HG02642 (cell line): ENCODE measurements at regions not wholly inside any gene's neighbourhood (a gene's known extent, or its start where the extent isn't known, plus 50 kb on each side); places are given as distances from the start of the nearest gene placed in this dataset.

Experiments used
- ATAC-seq: cut with Tn5 transposase; IDR thresholded peaks from one replicate; pipeline ENCODE4 v1.9.1; 2021; ENCODE audit warnings: mild to moderate bottlenecking; ENCODE audit not compliant: unreplicated experiment, poor library complexity

- ATAC-seq: no peak
These were observed 130.6 kb upstream of the SALL3 start for GRCh38 chr18:78849046-78849445.

- ATAC-seq: no peak
These were observed 130.2 kb upstream of the SALL3 start for GRCh38 chr18:78849458-78849857.

GRCh38 chr18:78853341-78853740 is 126.3 kb upstream of the SALL3 start:
- no peak for ATAC-seq

- ATAC-seq: no peak
These were observed 124.4 kb upstream of the SALL3 start for GRCh38 chr18:78855188-78855587.

GRCh38 chr18:78856569-78857313 is 122.9 kb upstream of the SALL3 start:
- no peak for ATAC-seq

DNA sequence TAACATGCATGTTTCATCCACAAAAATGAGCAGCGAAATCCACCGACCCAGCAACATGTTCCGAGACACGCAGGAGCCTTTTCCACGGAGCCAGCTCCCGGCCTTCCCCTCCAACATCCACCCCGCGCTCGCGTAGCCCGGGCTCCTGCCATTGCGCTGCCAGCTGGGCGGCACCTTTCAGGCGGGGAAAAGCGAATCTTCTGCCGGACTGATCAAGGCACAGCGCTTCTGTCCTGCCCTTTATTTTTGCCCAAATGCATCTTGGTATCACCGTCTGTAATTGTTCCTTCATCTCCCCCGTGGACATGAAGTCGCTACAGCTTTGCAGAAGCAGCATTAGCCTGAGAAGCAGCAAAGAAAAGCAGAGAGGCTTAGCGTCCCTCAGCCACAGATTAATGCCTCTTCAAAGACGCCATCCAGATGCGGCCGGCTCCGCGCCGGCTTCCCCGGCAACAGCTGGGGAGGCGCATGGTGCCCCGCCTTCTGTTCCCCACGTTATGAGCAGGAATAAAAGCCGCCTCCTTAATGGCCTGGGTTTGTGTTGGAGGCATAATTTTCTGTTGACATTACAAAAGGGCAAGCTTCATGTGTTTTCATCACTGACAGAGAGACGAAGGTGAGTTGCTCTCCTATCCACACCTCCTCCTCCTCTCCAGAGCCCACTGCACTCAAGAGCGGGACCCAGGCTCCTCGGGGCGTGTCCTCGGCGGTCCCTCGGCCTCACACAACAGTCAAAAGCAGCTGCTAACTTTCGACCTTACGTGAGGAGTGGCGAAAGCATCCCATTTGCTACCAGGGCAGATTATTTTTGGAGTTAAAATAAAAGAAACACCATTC is 122.1 kb upstream of the SALL3 start:
- ATAC-seq: no peak

DNA sequence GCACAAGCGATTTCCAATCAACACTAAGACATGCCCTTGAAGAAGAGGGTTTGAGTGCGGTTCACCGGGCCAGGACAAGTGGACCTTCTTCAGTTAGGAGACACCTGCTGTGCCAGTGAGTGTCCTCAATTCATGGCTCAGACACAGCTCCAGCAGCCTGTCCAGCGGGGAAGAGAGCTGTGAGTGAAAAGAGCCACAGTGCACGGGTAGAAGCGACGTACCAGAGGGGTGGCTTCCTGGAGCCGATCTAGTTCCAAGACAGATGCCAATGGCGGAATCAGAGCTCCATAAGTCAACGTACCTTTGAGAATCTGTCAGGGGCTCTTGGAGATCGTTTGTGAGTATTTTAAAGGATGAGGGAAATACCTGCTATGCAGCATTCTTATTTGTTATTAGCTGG is 119.9 kb upstream of the SALL3 start:
- no peak for ATAC-seq

GRCh38 chr18:78860117-78860516 is 119.5 kb upstream of the SALL3 start:
- ATAC-seq: no peak

DNA sequence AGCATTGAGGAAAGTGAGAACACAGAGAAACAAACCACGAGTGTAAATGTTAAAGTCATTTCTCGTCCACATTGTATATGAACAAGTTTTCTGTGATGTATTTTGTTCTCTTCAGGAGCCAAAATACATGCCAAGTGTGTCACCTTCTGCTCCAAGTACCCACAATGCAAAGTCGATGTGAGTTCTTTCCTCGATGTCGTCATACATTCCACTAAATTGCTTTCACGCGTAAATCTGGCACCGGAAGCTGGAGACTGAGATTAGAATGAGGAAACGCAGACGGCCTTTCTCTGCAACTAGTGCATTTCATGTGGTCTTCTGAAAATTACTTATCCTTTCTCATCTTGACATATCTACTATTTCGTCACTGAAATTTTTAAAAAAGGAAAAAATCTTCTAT is 118.5 kb upstream of the SALL3 start:
- ATAC-seq: no peak

DNA sequence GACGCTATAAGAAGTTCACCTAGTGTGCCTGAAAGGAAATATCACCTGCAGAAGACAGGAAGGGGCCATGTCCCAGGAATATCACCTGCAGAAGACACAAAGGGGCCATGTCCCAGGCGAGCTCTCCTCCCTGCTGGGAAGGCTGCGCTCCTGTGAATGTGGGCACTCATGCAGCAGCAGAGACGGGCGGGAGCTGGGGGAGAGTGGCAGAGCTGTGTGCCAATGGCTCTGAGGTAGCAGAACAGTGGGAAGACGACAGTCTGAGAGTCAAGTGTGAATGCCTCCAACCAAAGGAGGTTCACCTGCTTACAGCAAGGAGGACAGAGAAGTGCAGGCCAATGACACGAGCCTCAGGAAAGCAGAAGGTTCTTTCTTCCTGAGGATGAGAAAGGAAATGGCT is 117.9 kb upstream of the SALL3 start:
- no peak for ATAC-seq

GRCh38 chr18:78862395-78862794 is 117.2 kb upstream of the SALL3 start:
- no peak for ATAC-seq

- no peak for ATAC-seq
These were observed 114.5 kb upstream of the SALL3 start for GRCh38 chr18:78865056-78865598.

- no peak for ATAC-seq
These were observed 113.8 kb upstream of the SALL3 start for GRCh38 chr18:78865771-78866310.

- ATAC-seq: no peak
These were observed 112.5 kb upstream of the SALL3 start for GRCh38 chr18:78867131-78867530.

DNA sequence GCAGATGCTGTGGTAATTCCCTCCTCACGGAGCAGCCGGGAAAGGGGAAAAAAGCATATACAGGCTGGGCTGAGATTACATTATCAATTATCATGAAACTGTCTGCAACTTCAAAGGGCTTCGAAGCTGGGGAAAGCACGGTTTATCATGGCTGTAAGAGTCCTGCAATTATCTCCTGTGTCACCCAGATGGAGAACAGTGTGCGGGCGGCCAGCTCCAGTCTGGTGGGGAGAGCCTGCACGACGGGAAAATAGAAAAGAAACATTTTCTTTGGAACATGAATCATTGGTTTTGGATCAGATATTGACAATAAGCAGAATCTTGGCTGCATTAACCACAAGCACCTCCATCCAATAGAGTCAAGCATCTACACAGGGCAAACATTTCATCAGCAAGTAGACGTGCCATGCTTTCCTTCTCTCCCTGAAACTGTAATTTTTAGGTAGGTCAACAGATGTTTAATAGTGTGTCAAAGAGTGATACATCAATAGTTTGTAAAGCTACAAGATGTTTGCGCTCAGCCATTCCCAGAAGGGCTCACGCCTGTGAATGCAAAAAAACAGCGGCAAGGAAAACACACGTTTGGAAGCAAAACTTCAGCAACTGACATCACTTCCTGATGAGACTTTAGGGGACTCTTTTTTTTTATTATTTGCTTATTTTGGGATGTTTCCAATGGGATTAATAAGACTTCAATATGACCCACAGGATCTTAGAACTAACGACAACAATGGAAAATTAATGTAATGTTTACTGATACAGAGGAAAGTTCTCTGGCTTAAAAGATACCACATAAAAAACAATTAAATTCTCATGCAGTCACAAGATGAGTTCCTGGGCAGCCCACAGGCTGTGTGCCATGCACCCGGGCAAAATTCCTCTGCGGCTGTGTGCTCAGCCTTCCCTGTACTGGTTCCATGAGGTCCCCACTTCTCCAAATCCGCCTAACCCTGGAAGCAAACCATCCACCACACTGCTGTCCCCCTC is 111.0 kb upstream of the SALL3 start:
- no peak for ATAC-seq

GRCh38 chr18:78871618-78872017 is 108.0 kb upstream of the SALL3 start:
- ATAC-seq: no peak

DNA sequence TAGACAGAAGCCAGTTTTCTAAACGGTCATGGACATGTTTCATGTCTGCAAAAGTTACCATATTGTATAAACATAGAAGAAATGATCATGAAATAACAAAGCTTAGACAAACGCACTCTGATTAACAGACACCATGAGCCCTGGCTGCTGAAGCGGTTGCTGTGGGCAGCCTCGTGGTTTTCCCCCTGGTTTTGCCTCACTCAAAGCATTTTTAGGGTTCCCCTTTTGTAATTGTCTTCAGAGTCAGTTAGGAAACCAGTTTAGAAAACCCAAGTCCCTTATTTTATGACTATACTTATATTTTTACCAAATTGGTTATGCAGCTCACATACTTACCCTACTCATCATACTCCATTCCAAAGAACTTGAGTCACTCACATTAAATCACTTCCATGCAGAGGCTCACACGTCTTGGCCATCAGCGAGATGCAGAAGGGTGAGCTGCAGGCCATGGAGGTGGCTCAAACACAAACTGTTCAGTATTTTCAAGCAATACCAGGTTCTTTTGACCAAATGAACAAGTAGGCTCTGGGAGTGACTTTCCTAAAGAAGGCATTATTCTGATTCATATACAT is 105.6 kb upstream of the SALL3 start:
- no peak for ATAC-seq

GRCh38 chr18:78875016-78875777 is 104.4 kb upstream of the SALL3 start:
- ATAC-seq: no peak
